ENCODE measurements at regions not wholly inside any gene's neighbourhood (a gene's known extent, or its start where the extent isn't known, plus 50 kb on each side); places are given as distances from the start of the nearest gene placed in this dataset.
"Not testable (repeated sequence)": the region's sequence is repeated elsewhere in the genome, so short reads cannot be mapped to it uniquely, and the experiment has no call there.

- no peak for ATAC-seq
- no peaks in the 10 kb centered on the region for H3K9me3 ChIP-seq (ENCODE audit: control insufficient read depth, low read length, poor library complexity, severe bottlenecking)
- Mint-ChIP-seq H3K27me3 (peaks cover 14% of the 10 kb centered on the region), H3K27ac (no peak overlapping the region), H3K36me3 (ENCODE audit: low read depth) (no peaks in the 10 kb centered on the region), H3K4me1 (no peaks in the 10 kb centered on the region), H3K4me3 (no peak overlapping the region)
- DNase-seq, result no peak
Measured at GRCh38 chr18:51248685-51249084, 51.2 kb upstream of the MEX3C start.

- Mint-ChIP-seq H3K27me3 (peaks cover 14% of the 10 kb centered on the region), H3K36me3 (ENCODE audit: low read depth) (no peaks in the 10 kb centered on the region), H3K4me3 (no peak overlapping the region), H3K27ac (no peak overlapping the region), H3K4me1 (no peaks in the 10 kb centered on the region)
- no peaks in the 10 kb centered on the region for H3K9me3 ChIP-seq (ENCODE audit: control insufficient read depth, low read length, poor library complexity, severe bottlenecking)
- ATAC-seq (no peak), DNase-seq (no peak)
Measured at GRCh38 chr18:51250006-51250405, 52.5 kb upstream of the MEX3C start.

GRCh38 chr18:51250458-51251024 is 53.1 kb upstream of the MEX3C start:
- DNase-seq (no peak), ATAC-seq (no peak)
- H3K27me3 Mint-ChIP-seq, result peaks cover 14% of the 10 kb centered on the region
- H3K9me3 ChIP-seq (ENCODE audit: control insufficient read depth, low read length, poor library complexity, severe bottlenecking), result no peaks in the 10 kb centered on the region
- no peaks in the 10 kb centered on the region for H3K4me1 Mint-ChIP-seq
- H3K27ac Mint-ChIP-seq, result no peak overlapping the region
- peaks cover 1% of the 10 kb centered on the region for H3K36me3 Mint-ChIP-seq (ENCODE audit: low read depth)
- H3K4me3 Mint-ChIP-seq, result no peak overlapping the region

GRCh38 chr18:51251625-51252024 is 54.1 kb upstream of the MEX3C start:
- no peaks in the 10 kb centered on the region for H3K9me3 ChIP-seq (ENCODE audit: control insufficient read depth, low read length, poor library complexity, severe bottlenecking)
- Mint-ChIP-seq H3K36me3 (ENCODE audit: low read depth) (peaks cover 2% of the 10 kb centered on the region), H3K4me3 (no peak overlapping the region), H3K4me1 (no peaks in the 10 kb centered on the region), H3K27me3 (peaks cover 14% of the 10 kb centered on the region), H3K27ac (no peak overlapping the region)
- ATAC-seq, result peak; percentile 75
- DNase-seq, result no peak

GRCh38 chr18:51253476-51253875 is 56.0 kb upstream of the MEX3C start:
- Mint-ChIP-seq H3K27ac (no peak overlapping the region), H3K4me3 (no peak overlapping the region), H3K4me1 (no peaks in the 10 kb centered on the region), H3K36me3 (ENCODE audit: low read depth) (peaks cover 2% of the 10 kb centered on the region), H3K27me3 (peaks cover 16% of the 10 kb centered on the region)
- DNase-seq (no peak), ATAC-seq (no peak)
- no peaks in the 10 kb centered on the region for H3K9me3 ChIP-seq (ENCODE audit: control insufficient read depth, low read length, poor library complexity, severe bottlenecking)

- Mint-ChIP-seq H3K4me3 (no peak overlapping the region), H3K27me3 (peaks cover 14% of the 10 kb centered on the region), H3K36me3 (ENCODE audit: low read depth) (peaks cover 2% of the 10 kb centered on the region), H3K27ac (no peak overlapping the region), H3K4me1 (no peaks in the 10 kb centered on the region)
- ATAC-seq (no peak), DNase-seq (no peak)
- H3K9me3 ChIP-seq (ENCODE audit: control insufficient read depth, low read length, poor library complexity, severe bottlenecking), result no peaks in the 10 kb centered on the region
Measured at GRCh38 chr18:51255693-51256092, 58.2 kb upstream of the MEX3C start.

- ATAC-seq (no peak), DNase-seq (no peak)
- H3K4me1 Mint-ChIP-seq, result no peaks in the 10 kb centered on the region
- H3K27ac Mint-ChIP-seq, result no peak overlapping the region
- peaks cover 13% of the 10 kb centered on the region for H3K27me3 Mint-ChIP-seq
- H3K36me3 Mint-ChIP-seq (ENCODE audit: low read depth), result peaks cover 2% of the 10 kb centered on the region
- no peak overlapping the region for H3K4me3 Mint-ChIP-seq
- no peaks in the 10 kb centered on the region for H3K9me3 ChIP-seq (ENCODE audit: control insufficient read depth, low read length, poor library complexity, severe bottlenecking)
Measured at GRCh38 chr18:51257150-51257549, 59.7 kb upstream of the MEX3C start.

GRCh38 chr18:51260118-51260517 is 62.6 kb upstream of the MEX3C start:
- ATAC-seq (no peak), DNase-seq (no peak)
- Mint-ChIP-seq H3K27me3 (peaks cover 24% of the 10 kb centered on the region), H3K36me3 (ENCODE audit: low read depth) (peaks cover 2% of the 10 kb centered on the region), H3K4me1 (no peaks in the 10 kb centered on the region), H3K4me3 (no peak overlapping the region), H3K27ac (no peak overlapping the region)
- H3K9me3 ChIP-seq (ENCODE audit: control insufficient read depth, low read length, poor library complexity, severe bottlenecking), result no peaks in the 10 kb centered on the region

GRCh38 chr18:51266077-51266476 is 68.6 kb upstream of the MEX3C start:
- not testable (repeated sequence) for H3K9me3 ChIP-seq (ENCODE audit: control insufficient read depth, low read length, poor library complexity, severe bottlenecking); H3K27ac Mint-ChIP-seq; ATAC-seq; H3K4me3 Mint-ChIP-seq; DNase-seq; H3K36me3 Mint-ChIP-seq (ENCODE audit: low read depth); H3K4me1 Mint-ChIP-seq
- H3K27me3 Mint-ChIP-seq, result peaks cover 25% of the 10 kb centered on the region

GRCh38 chr18:51266773-51267172 is 69.3 kb upstream of the MEX3C start:
- H3K9me3 ChIP-seq (ENCODE audit: control insufficient read depth, low read length, poor library complexity, severe bottlenecking), result no peaks in the 10 kb centered on the region
- no peaks in the 10 kb centered on the region for H3K36me3 Mint-ChIP-seq (ENCODE audit: low read depth)
- no peaks in the 10 kb centered on the region for H3K4me1 Mint-ChIP-seq
- no peak overlapping the region for H3K4me3 Mint-ChIP-seq
- H3K27ac Mint-ChIP-seq, result no peak overlapping the region
- DNase-seq (no peak), ATAC-seq (no peak)
- peaks cover 21% of the 10 kb centered on the region for H3K27me3 Mint-ChIP-seq

GRCh38 chr18:51273437-51273836 is 76.0 kb upstream of the MEX3C start:
- H3K9me3 ChIP-seq (ENCODE audit: control insufficient read depth, low read length, poor library complexity, severe bottlenecking), result no peaks in the 10 kb centered on the region
- no peak overlapping the region for H3K4me3 Mint-ChIP-seq
- H3K36me3 Mint-ChIP-seq (ENCODE audit: low read depth), result no peaks in the 10 kb centered on the region
- no peak for ATAC-seq
- DNase-seq, result no peak
- H3K4me1 Mint-ChIP-seq, result no peaks in the 10 kb centered on the region
- H3K27ac Mint-ChIP-seq, result no peak overlapping the region
- peaks cover 10% of the 10 kb centered on the region for H3K27me3 Mint-ChIP-seq

GRCh38 chr18:51275712-51276476 is 78.4 kb upstream of the MEX3C start:
- Mint-ChIP-seq H3K4me3 (no peak overlapping the region), H3K4me1 (no peaks in the 10 kb centered on the region), H3K27me3 (peaks cover 10% of the 10 kb centered on the region), H3K27ac (no peak overlapping the region), H3K36me3 (ENCODE audit: low read depth) (no peaks in the 10 kb centered on the region)
- DNase-seq (no peak), ATAC-seq (no peak)
- no peaks in the 10 kb centered on the region for H3K9me3 ChIP-seq (ENCODE audit: control insufficient read depth, low read length, poor library complexity, severe bottlenecking)

- ATAC-seq, result no peak
- no peaks in the 10 kb centered on the region for H3K36me3 Mint-ChIP-seq (ENCODE audit: low read depth)
- H3K9me3 ChIP-seq (ENCODE audit: control insufficient read depth, low read length, poor library complexity, severe bottlenecking), result no peaks in the 10 kb centered on the region
- no peak overlapping the region for H3K4me3 Mint-ChIP-seq
- H3K27ac Mint-ChIP-seq, result no peak overlapping the region
- no peak for DNase-seq
- H3K27me3 Mint-ChIP-seq, result peaks cover 7% of the 10 kb centered on the region
- H3K4me1 Mint-ChIP-seq, result no peaks in the 10 kb centered on the region
Measured at GRCh38 chr18:51278045-51278649, 80.7 kb upstream of the MEX3C start.

Measured in T-helper 17 cell (primary cell).